LNCAP (cell line): ENCODE measurements at regions not wholly inside any gene's neighbourhood (a gene's known extent, or its start where the extent isn't known, plus 50 kb on each side); places are given as distances from the start of the nearest gene placed in this dataset.

ENCODE experiments used
- TF ChIP-seq, protein P1 (sequence below): fragments of 450-650 bp; IDR thresholded peaks from 2 replicates; pipeline ENCODE4 v1.5.1; 2017; ENCODE audit warnings: mild to moderate bottlenecking

DNA sequence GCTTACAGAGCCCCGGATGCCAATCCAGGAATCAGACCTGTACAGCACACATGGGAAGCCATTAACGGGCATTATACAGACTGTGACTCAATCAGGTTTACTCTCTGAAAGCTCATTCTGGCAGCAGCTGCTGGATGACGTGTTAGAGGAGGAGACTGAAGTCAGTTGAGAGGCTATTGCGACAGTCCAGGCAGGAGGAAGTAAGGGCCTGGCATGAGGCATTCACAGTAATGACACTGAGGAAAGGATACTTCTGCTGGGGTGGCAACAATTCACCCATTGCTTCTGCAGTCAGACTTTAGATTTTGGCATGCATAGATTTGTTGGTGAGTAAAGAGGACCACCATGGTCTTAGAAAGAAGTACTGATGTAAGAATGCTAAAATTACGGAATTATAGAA lies 151.0 kb upstream of the HEY2 start:
- TF ChIP-seq, protein P1, sequence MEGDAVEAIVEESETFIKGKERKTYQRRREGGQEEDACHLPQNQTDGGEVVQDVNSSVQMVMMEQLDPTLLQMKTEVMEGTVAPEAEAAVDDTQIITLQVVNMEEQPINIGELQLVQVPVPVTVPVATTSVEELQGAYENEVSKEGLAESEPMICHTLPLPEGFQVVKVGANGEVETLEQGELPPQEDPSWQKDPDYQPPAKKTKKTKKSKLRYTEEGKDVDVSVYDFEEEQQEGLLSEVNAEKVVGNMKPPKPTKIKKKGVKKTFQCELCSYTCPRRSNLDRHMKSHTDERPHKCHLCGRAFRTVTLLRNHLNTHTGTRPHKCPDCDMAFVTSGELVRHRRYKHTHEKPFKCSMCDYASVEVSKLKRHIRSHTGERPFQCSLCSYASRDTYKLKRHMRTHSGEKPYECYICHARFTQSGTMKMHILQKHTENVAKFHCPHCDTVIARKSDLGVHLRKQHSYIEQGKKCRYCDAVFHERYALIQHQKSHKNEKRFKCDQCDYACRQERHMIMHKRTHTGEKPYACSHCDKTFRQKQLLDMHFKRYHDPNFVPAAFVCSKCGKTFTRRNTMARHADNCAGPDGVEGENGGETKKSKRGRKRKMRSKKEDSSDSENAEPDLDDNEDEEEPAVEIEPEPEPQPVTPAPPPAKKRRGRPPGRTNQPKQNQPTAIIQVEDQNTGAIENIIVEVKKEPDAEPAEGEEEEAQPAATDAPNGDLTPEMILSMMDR, result no peak

DNA sequence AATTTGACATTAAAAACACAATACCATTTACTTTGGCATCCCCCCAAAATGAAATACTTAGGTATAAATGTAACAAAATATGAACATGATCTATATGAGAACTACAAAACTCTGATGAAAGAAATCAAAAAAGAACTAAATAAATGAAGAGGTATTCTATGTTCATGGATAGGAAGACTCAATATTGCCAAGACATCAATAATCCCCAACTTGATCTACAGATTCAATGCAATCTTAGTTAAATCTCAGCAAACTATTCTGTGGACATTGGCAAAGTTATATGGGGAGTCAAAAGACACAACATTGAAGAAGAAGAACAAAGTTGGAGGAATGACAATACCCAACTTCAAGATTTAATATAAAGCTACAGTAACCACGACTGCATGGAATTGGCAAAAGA lies 145.2 kb upstream of the HEY2 start:
- TF ChIP-seq, protein P1, result no peak

DNA sequence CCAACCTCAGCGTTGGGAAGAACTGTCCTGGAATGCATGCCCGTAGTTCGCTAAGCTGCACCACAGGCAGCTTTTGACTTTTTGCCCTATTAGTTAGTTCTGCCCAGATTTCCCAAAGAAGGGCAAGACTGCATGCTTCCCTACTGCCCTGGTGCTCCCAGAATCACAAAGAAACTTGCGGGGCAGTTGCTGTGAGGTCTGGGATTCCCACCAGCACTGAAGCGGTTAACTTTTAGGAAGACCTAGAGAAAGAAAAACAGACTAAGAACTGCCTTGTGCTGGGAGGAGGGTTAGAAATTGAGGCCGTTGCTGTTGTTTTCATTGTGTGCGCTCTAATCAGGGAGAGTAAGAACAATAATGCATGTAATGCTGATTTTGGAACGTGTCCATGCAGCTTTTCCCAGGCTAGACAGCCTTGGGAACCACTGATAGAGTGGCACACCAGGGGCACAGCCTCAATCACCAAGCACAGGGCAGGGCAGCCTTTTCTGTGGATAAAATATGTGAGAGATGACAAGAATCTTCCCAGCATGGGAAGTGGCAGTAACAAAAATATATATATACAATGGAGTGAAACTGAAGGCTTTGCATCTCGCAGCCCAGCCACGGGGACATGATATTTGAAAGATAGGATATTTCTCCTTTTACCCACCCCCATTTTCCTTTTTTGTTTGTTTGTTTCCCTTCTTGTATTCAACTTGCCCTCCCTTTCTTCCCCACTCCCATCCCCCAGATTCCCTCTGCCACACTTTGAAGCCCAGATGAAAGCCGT lies 137.7 kb upstream of the HEY2 start:
- TF ChIP-seq, protein P1, result no peak

DNA sequence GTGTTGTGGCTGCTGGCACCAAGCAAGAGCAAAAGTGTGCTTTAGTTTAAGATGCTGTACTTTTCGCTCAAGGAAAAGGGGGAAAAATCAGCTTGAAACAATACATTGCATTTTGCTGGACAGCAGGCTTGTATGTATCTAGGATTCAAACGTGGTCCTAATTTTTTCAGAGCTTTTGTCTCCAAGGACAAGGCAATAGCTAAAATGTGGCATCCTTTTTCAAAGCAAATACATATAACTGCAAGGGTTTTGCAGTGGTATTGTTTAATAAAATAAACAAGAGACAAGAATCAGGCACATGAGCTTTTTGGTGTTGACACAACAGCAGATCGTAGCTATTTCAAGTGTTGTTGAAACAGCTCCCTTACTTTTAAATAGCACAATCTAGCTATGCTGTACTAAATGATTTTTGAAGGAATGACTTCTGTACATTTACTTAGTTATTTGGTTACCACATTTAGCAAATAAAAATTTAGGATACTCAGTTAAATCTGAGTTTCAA lies 137.0 kb upstream of the HEY2 start:
- TF ChIP-seq, protein P1, result no peak

DNA sequence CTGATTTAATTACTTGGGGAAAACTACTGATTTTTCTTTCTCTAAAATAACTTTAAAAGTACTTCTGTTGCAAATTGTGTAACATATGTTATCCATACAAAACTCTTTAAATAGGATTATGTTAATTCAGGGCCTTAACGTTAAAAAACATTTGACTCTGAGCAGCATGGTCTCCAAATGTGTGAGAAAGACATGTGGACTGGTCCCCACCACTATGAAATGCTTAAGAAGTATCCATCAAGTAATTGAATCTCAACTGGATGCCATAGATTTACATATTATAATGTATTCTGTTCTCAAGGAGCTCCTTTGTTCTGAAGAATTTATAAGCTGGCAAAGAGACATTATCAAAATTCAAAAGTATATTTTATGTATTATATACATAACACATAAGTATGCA lies 130.8 kb upstream of the HEY2 start:
- TF ChIP-seq, protein P1, result no peak

DNA sequence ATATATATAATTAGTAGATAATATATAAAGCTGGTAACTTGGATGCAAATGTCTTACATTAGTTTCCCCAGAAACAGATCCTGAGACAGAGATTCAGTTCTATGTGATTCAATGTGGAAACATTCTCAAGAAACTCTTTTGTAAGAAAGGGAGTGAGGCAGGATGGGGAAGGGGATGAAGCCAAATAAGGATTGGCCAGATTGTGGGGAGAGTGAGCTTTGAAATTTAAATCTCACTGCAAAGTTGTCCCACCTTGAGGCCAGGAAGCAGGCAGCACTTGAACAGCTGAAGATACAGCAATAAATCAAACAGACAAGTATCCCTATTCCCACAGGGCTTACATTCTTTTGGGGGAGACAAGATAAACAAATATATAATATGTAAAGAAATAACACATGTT lies 126.3 kb upstream of the HEY2 start:
- TF ChIP-seq, protein P1, result no peak

DNA sequence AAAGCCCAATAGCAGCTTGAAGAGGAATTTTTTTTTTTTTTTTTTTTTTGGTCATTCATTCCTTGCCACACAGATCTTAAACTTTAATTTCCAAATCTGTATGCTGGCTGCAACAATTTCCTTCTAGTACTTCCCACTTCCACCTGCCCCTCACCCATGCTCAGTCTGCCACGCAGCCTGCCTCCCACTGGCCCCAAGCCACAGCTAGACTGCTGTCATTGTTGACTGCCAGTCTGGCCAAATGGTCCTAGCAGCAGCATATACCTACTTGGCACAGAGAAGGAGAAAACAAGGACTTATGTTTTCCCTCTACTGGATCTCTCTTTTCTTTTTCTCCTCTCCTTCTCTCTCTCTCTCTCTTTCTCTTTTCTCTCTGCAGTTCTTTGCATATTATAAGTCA lies 118.3 kb upstream of the HEY2 start:
- TF ChIP-seq, protein P1, result no peak
